Neural progenitor cell (in vitro differentiated cells): ENCODE measurements at regions not wholly inside any gene's neighbourhood (a gene's known extent, or its start where the extent isn't known, plus 50 kb on each side); places are given as distances from the start of the nearest gene placed in this dataset.

Experiments
- DNase-seq: peaks from one replicate; pipeline ENCODE4 v3.0.0-alpha.2; 2016; ENCODE audit warnings: low spot score
- H2AFZ ChIP-seq: fragments of 200-600 bp; sonication (generic); replicated peaks from 2 replicates; pipeline ENCODE4 v1.6.1; 2016; ENCODE audit warnings: antibody characterized with exemption
- H3F3A ChIP-seq: fragments of 200-600 bp; sonication (generic); 2 replicates; pipeline ENCODE4 v1.6.1; 2016; ENCODE audit warnings: antibody characterized with exemption, low read depth
- H3K27ac ChIP-seq: fragments of 200-600 bp; sonication (generic); 2 replicates; pipeline ENCODE4 v1.5.1; 2016; ENCODE audit warnings: mild to moderate bottlenecking
- H3K27me3 ChIP-seq: fragments of 200-600 bp; sonication (generic); 2 replicates; pipeline ENCODE4 v1.6.1; 2016; ENCODE audit warnings: mild to moderate bottlenecking, moderate library complexity
- H3K36me3 ChIP-seq: fragments of 200-600 bp; sonication (generic); 2 replicates; pipeline ENCODE4 v1.5.1; 2016
- H3K4me1 ChIP-seq: fragments of 200-600 bp; sonication (generic); 2 replicates; pipeline ENCODE4 v1.6.1; 2016; ENCODE audit warnings: mixed run types
- H3K4me2 ChIP-seq: fragments of 200-600 bp; sonication (generic); 2 replicates; pipeline ENCODE4 v1.6.1; 2016
- H3K4me3 ChIP-seq: fragments of 200-600 bp; sonication (generic); 2 replicates; pipeline ENCODE4 v1.5.1; 2016
- H3K79me2 ChIP-seq: fragments of 200-600 bp; sonication (generic); 2 replicates; pipeline ENCODE4 v1.6.1; 2016; ENCODE audit warnings: low read depth
- H3K9ac ChIP-seq: fragments of 200-600 bp; sonication (generic); 2 replicates; pipeline ENCODE4 v1.6.1; 2016
- H3K9me3 ChIP-seq: fragments of 200-600 bp; sonication (generic); 2 replicates; pipeline ENCODE4 v1.5.1; 2016; ENCODE audit warnings: low read depth
- H4K20me1 ChIP-seq: fragments of 200-600 bp; sonication (generic); 2 replicates; pipeline ENCODE4 v1.6.1; 2016; ENCODE audit warnings: low read depth
- H3K27ac Mint-ChIP-seq: 3 replicates; pipeline ENCODE4 v1.8.0; 2021; ENCODE audit warnings: mixed read lengths
- H3K27me3 Mint-ChIP-seq: 2 replicates; pipeline ENCODE4 v1.8.0; 2022; ENCODE audit warnings: low read depth, mild to moderate bottlenecking, inconsistent platforms, moderate library complexity, mixed read lengths; ENCODE audit not compliant: insufficient read depth
- H3K36me3 Mint-ChIP-seq: 3 replicates; pipeline ENCODE4 v1.8.0; 2021; ENCODE audit warnings: mixed read lengths
- H3K4me1 Mint-ChIP-seq: 3 replicates; pipeline ENCODE4 v1.8.0; 2021; ENCODE audit warnings: mixed read lengths
- H3K4me3 Mint-ChIP-seq: 3 replicates; pipeline ENCODE4 v1.8.0; 2021; ENCODE audit warnings: mild to moderate bottlenecking, moderate library complexity, mixed read lengths
- H3K9me3 Mint-ChIP-seq: 3 replicates; pipeline ENCODE4 v1.8.0; 2020; ENCODE audit warnings: mixed read lengths
- CTCF ChIP-seq: fragments of 200-600 bp; sonication (generic); IDR thresholded peaks from 2 replicates; pipeline ENCODE4 v1.5.1; 2017; ENCODE audit warnings: antibody characterized with exemption, mild to moderate bottlenecking
- EZH2 ChIP-seq: fragments of 200-600 bp; sonication (generic); IDR thresholded peaks from 2 replicates; pipeline ENCODE4 v1.6.1; 2017; ENCODE audit warnings: antibody characterized with exemption, mild to moderate bottlenecking, moderate library complexity
- EZH2phosphoT487 ChIP-seq: fragments of 200-600 bp; sonication (generic); IDR thresholded peaks from 2 replicates; pipeline ENCODE4 v1.6.1; 2017; ENCODE audit warnings: antibody characterized with exemption

GRCh38 chr1:72911656-72912055 is 629.3 kb upstream of the NEGR1 start:
- Histone ChIP-seq H3F3A (no peaks in the 10 kb centered on the region), H4K20me1 (no peaks in the 10 kb centered on the region), H3K4me1 (no peaks in the 10 kb centered on the region), H3K36me3 (no peaks in the 10 kb centered on the region), H3K79me2 (no peaks in the 10 kb centered on the region), H3K27ac (no peak overlapping the region), H3K4me2 (no peak overlapping the region), H3K9ac (no peak overlapping the region), H3K27me3 (no peaks in the 10 kb centered on the region), H3K4me3 (no peak overlapping the region), H3K9me3 (no peaks in the 10 kb centered on the region), H2AFZ (peak overlapping the region; percentile 15)
- Mint-ChIP-seq H3K27ac (peak overlapping the region; percentile 27), H3K27me3 (peaks cover 2% of the 10 kb centered on the region), H3K36me3 (no peaks in the 10 kb centered on the region), H3K9me3 (peaks cover 2% of the 10 kb centered on the region), H3K4me3 (no peak overlapping the region), H3K4me1 (peaks cover 6% of the 10 kb centered on the region)
- DNase-seq: no peak
- TF ChIP-seq CTCF (no peak), EZH2 (no peak), EZH2phosphoT487 (no peak)

- H3K27me3 ChIP-seq: no peaks in the 10 kb centered on the region
- H3K27ac ChIP-seq: no peak overlapping the region
- no peak overlapping the region for H3K4me3 ChIP-seq
- Mint-ChIP-seq H3K27ac (no peak overlapping the region), H3K36me3 (no peaks in the 10 kb centered on the region), H3K27me3 (no peaks in the 10 kb centered on the region), H3K4me1 (peaks cover 6% of the 10 kb centered on the region), H3K9me3 (no peaks in the 10 kb centered on the region), H3K4me3 (no peak overlapping the region)
- H3K4me1 ChIP-seq: no peaks in the 10 kb centered on the region
- H4K20me1 ChIP-seq: no peaks in the 10 kb centered on the region
- H3K79me2 ChIP-seq: no peaks in the 10 kb centered on the region
- no peaks in the 10 kb centered on the region for H3K36me3 ChIP-seq
- no peak overlapping the region for H2AFZ ChIP-seq
- no peak for TF ChIP-seq CTCF
- TF ChIP-seq EZH2phosphoT487: no peak
- no peak for TF ChIP-seq EZH2
- H3K4me2 ChIP-seq: no peak overlapping the region
- H3K9ac ChIP-seq: no peak overlapping the region
- DNase-seq: no peak
- no peaks in the 10 kb centered on the region for H3F3A ChIP-seq
- H3K9me3 ChIP-seq: no peaks in the 10 kb centered on the region
Observed at GRCh38 chr1:72896256-72896655, 613.9 kb upstream of the NEGR1 start.

- H4K20me1 ChIP-seq: no peaks in the 10 kb centered on the region
- no peak overlapping the region for H3K4me3 ChIP-seq
- H3K27ac Mint-ChIP-seq: no peak overlapping the region
- H2AFZ ChIP-seq: no peak overlapping the region
- no peaks in the 10 kb centered on the region for H3K4me1 ChIP-seq
- no peak for DNase-seq
- H3F3A ChIP-seq: no peaks in the 10 kb centered on the region
- TF ChIP-seq EZH2phosphoT487 (no peak), EZH2 (no peak), CTCF (no peak)
- H3K9ac ChIP-seq: no peak overlapping the region
- H3K27me3 ChIP-seq: no peaks in the 10 kb centered on the region
- H3K27me3 Mint-ChIP-seq: no peaks in the 10 kb centered on the region
- H3K9me3 ChIP-seq: no peaks in the 10 kb centered on the region
- H3K4me3 Mint-ChIP-seq: no peak overlapping the region
- peaks cover 6% of the 10 kb centered on the region for H3K4me1 Mint-ChIP-seq
- no peak overlapping the region for H3K27ac ChIP-seq
- no peaks in the 10 kb centered on the region for H3K36me3 Mint-ChIP-seq
- H3K9me3 Mint-ChIP-seq: no peaks in the 10 kb centered on the region
- H3K79me2 ChIP-seq: no peaks in the 10 kb centered on the region
- H3K36me3 ChIP-seq: no peaks in the 10 kb centered on the region
- H3K4me2 ChIP-seq: no peak overlapping the region
Observed at GRCh38 chr1:72892461-72892860, 610.1 kb upstream of the NEGR1 start.

GRCh38 chr1:72891976-72892375 is 609.6 kb upstream of the NEGR1 start:
- Histone ChIP-seq H3K79me2 (no peaks in the 10 kb centered on the region), H3K9ac (no peak overlapping the region), H3K36me3 (no peaks in the 10 kb centered on the region), H3K27me3 (no peaks in the 10 kb centered on the region), H4K20me1 (no peaks in the 10 kb centered on the region), H3K4me2 (no peak overlapping the region), H3K27ac (no peak overlapping the region), H3K9me3 (no peaks in the 10 kb centered on the region), H3K4me1 (no peaks in the 10 kb centered on the region), H2AFZ (no peak overlapping the region), H3F3A (no peaks in the 10 kb centered on the region), H3K4me3 (no peak overlapping the region)
- H3K4me1 Mint-ChIP-seq: peaks cover 6% of the 10 kb centered on the region
- TF ChIP-seq EZH2 (no peak), CTCF (no peak), EZH2phosphoT487 (no peak)
- no peak for DNase-seq
- no peaks in the 10 kb centered on the region for H3K9me3 Mint-ChIP-seq
- H3K27ac Mint-ChIP-seq: no peak overlapping the region
- no peak overlapping the region for H3K4me3 Mint-ChIP-seq
- no peaks in the 10 kb centered on the region for H3K36me3 Mint-ChIP-seq
- H3K27me3 Mint-ChIP-seq: no peaks in the 10 kb centered on the region
